NCI-H345 treated with DMSO at 0.1 percent for 48 hours (cell line): ENCODE measurements at regions not wholly inside any gene's neighbourhood (a gene's known extent, or its start where the extent isn't known, plus 50 kb on each side); places are given as distances from the start of the nearest gene placed in this dataset.

Experiments
- DNase-seq: peaks from one replicate; lab custom pipeline; 2025; ENCODE audit not compliant: unreplicated experiment; lab: John Stamatoyannopoulos, UW

DNA sequence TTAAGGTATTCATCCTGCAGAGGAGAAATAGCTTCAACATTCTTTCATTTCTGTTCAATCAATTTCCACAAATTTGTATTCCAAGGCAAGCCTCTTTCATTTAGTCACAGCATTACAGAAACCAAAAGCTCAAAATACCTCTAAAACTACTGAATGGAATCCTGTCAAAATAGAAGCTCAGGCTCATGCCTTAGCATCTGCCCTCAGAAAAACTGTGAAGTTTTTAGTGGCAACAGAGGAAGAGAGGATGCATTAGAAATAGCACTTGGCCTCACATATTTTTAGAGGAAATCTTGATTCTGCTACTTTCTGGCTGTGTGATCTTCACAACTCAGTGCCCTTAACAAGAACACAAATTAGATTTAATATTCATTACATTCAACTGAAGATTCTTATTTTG lies 69.1 kb upstream of the GALNT13 start:
- no peak for DNase-seq

DNA sequence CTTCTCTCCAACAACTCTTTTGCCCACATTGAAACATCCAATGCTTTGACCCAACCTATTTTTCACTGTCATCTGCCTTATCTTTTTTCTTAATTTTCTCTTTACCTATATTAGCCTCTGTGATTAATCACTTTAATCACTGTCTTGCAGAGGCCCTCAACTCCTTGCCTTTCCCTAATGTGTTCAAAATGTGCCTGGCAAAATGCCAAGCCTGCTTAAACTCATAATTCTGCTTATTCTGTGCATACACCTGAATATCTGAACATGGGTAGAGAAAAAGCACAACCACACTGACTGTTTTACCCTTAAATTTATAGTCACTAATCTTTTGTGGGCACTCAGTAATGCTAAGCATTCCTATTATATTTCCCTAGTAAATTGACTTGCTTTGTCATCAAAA lies 63.0 kb upstream of the GALNT13 start:
- no peak for DNase-seq

DNA sequence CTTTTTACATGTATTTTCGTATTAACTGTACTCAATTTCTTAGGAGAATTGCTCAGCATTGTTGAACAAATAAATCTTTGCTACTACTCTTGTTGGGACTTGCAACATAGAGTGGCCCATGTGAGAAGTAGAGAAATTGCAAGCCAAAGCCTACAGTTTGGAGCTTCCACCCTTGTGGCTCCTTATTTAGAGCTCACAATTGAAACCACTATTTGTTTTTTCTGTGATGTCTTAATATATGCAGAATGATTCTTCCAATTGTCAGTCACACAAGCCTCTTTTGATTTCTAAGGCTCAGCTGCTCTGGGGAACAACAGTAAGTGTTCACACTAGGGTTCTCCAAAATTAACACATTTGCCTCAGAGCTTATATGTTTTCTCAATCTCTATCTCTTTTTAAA lies 60.2 kb upstream of the GALNT13 start:
- no peak for DNase-seq

DNA sequence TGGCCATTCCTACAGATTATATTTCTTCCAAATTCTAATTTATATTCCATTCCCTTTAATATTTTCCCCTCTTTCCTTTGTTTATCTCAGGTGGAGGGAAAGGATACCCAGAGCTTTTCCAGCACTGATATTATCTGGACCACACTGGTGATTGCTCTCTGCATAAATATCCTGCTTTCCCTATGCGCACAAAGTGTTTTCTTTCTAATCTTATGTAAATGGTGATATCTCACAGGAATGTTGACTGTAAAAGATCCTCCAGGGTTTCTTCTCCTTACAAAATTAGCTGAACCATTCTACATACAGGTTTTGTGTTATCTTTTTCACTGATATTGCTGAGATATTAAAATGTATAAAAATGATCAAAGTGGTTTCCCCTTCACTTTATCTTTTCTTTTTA lies 59.1 kb upstream of the GALNT13 start:
- no peak for DNase-seq

DNA sequence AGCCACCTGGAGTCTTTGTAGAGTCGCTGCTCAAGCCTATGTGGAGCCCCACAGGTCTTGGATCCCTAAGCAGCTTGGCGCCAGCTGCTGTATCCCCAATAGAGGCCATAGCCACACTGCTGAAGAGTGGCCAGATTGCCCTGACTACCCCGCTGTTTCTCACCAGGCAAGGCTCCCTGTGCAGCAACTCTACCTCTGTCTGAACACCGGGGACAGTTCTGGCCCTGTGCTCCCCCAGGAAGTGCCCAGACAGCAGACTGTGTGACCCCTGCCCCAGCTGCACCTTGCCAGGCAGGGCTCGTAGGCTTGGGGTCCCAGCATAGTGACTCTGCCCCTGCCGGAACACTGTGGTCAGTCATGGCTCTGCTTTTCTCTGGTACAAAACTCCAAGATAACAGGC lies 53.5 kb upstream of the GALNT13 start:
- DNase-seq = no peak

DNA sequence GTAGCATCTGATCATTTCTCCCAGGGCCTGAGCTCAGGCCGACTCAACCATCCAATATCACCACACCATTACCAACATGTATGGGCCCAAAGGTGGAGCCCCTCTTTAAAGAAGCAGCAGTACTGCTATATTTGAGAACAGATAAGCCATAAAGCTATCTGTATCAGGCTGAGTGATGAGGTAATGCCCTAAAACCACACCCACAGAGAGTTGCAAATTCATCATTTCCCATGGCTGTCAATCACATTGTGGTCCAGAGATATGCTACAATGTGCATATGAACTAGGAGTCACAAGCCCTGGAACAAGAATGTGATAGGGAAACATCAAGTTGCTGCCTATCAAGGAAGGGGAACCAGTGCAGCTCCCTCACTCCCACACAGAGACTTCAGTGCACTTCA lies 52.6 kb upstream of the GALNT13 start:
- no peak for DNase-seq

DNA sequence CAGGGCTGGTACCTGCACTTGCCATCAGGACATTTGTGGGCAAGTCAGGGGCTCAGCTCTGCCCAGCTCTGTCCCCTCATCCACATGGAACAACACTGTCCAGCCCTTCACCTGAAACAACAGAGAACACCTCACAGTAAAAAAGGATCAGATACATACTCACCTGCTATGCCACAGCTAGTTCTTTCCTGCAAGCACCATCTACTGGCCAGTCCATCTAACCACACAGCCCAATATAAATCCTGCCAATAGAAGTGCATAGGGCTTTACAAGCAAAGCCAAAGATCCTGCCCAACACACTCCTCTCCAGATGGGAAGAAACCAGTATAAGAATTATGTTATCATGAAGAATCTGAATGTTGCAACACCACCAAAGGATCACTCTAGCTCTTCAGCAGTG lies 52.2 kb upstream of the GALNT13 start:
- no peak for DNase-seq
